SK-N-SH (cell line): ENCODE measurements at regions not wholly inside any gene's neighbourhood (a gene's known extent, or its start where the extent isn't known, plus 50 kb on each side); places are given as distances from the start of the nearest gene placed in this dataset.
A peak's percentile ranks its signal among the peaks of the same experiment; 100 is the strongest.
"Not testable (repeated sequence)": the region's sequence is repeated elsewhere in the genome, so short reads cannot be mapped to it uniquely, and the experiment has no call there.

ENCODE experiments used
- CTCF ChIA-PET: fragments of 300-600, 350-600 bp; formaldehyde crosslinking; extraction: SDS; loops from one replicate; lab custom pipeline; 2021; lab: Yijun Ruan, JAX
- POLR2A ChIA-PET: fragments of 350-600 bp; sonication (Branson Sonifier 250); formaldehyde crosslinking; extraction: SDS; loops from one replicate; lab custom pipeline; 2020; ENCODE audit warnings: antibody characterized with exemption, inconsistent platforms; lab: Yijun Ruan, JAX
- DNase-seq: peaks from one replicate; pipeline ENCODE4 v3.0.0; 2012
- H2AFZ ChIP-seq: fragments of 200-600 bp; sonication (generic); 2 replicates; pipeline ENCODE4 v1.8.1; 2016; ENCODE audit warnings: antibody characterized with exemption, mild to moderate bottlenecking, low read depth
- H3F3A ChIP-seq: fragments of 200-600 bp; sonication (generic); replicated peaks from 2 replicates; pipeline ENCODE3; 2016; ENCODE audit warnings: antibody characterized with exemption, mild to moderate bottlenecking; ENCODE audit not compliant: insufficient read depth
- H3K27ac ChIP-seq, 2 experiments: fragments of 200-500 bp in 1 of 2; fragments of 200-600 bp in 1 of 2; sonication (Bioruptor generic) in 1 of 2; sonication (generic), shearing (Covaris generic) in 1 of 2; 2 replicates each; pipeline versions ENCODE4 v1.5.1 to v1.6.1; 2014 to 2016; ENCODE audit warnings: low read depth in 2 of 2, inconsistent platforms in 1 of 2, low read length in 1 of 2, mild to moderate bottlenecking in 1 of 2, mixed read lengths in 1 of 2
- H3K27me3 ChIP-seq: fragments of 200-600 bp; sonication (generic), shearing (Covaris generic); 2 replicates; pipeline ENCODE4 v1.6.1; 2016; ENCODE audit warnings: mixed run types; ENCODE audit not compliant: insufficient read depth
- H3K36me3 ChIP-seq, 2 experiments: fragments of 200-500 bp in 1 of 2; fragments of 200-600 bp in 1 of 2; sonication (Bioruptor generic) in 1 of 2; sonication (generic) in 1 of 2; replicated peaks in 1 of 2; 2 replicates each; pipeline versions ENCODE3 to v1.5.1; 2014 to 2016; ENCODE audit warnings: low read length in 1 of 2, mild to moderate bottlenecking in 1 of 2; ENCODE audit not compliant: insufficient read depth in 2 of 2, control insufficient read depth in 1 of 2
- H3K4me1 ChIP-seq, 2 experiments: fragments of 200-500 bp in 1 of 2; fragments of 200-600 bp in 1 of 2; sonication (Bioruptor generic) in 1 of 2; sonication (generic), shearing (Covaris generic) in 1 of 2; 2 replicates each; pipeline versions ENCODE4 v1.5.1 to v1.6.1; 2014 to 2016; ENCODE audit warnings: low read depth in 1 of 2, low read length in 1 of 2, mixed run types in 1 of 2; ENCODE audit not compliant: insufficient read depth in 2 of 2, control insufficient read depth in 1 of 2
- H3K4me2 ChIP-seq: fragments of 200-600 bp; sonication (generic), shearing (Covaris generic); 2 replicates; pipeline ENCODE4 v1.6.1; 2017; ENCODE audit warnings: mixed run types
- H3K4me3 ChIP-seq, 2 experiments: fragments of 200-500 bp in 1 of 2; fragments of 200-600 bp in 1 of 2; sonication (Bioruptor generic) in 1 of 2; sonication (generic), shearing (Covaris generic) in 1 of 2; 2 replicates each; pipeline versions ENCODE4 v1.5.1 to v1.8.1; 2014 to 2016; ENCODE audit warnings: low read depth in 2 of 2, inconsistent platforms in 1 of 2, low read length in 1 of 2, mild to moderate bottlenecking in 1 of 2, mixed read lengths in 1 of 2, moderate library complexity in 1 of 2
- H3K79me2 ChIP-seq: fragments of 200-600 bp; sonication (generic); 2 replicates; pipeline ENCODE4 v1.8.1; 2017; ENCODE audit warnings: mild to moderate bottlenecking; ENCODE audit not compliant: insufficient read depth
- H3K9ac ChIP-seq: fragments of 200-600 bp; sonication (generic); 2 replicates; pipeline ENCODE4 v1.6.1; 2017; ENCODE audit warnings: mixed run types
- H3K9me2 ChIP-seq: fragments of 200-600 bp; sonication (generic); 2 replicates; pipeline ENCODE4 v1.6.1; 2017; ENCODE audit warnings: mixed run types
- H3K9me3 ChIP-seq: fragments of 200-600 bp; sonication (generic); 2 replicates; pipeline ENCODE4 v1.6.1; 2017; ENCODE audit warnings: mixed run types, mild to moderate bottlenecking, moderate library complexity
- H4K20me1 ChIP-seq: fragments of 200-600 bp; sonication (generic); 2 replicates; pipeline ENCODE4 v1.6.1; 2017; ENCODE audit warnings: mild to moderate bottlenecking, mixed run types; ENCODE audit not compliant: insufficient read depth
- CHD2 ChIP-seq: fragments of 150-350 bp; IDR thresholded peaks from 2 replicates; pipeline ENCODE4 v1.6.1; 2018; ENCODE audit warnings: low read length; ENCODE audit not compliant: partially characterized antibody
- CTCF ChIP-seq: fragments of 200-600 bp; sonication (generic); IDR thresholded peaks from 2 replicates; pipeline ENCODE4 v1.6.1; 2017; ENCODE audit warnings: antibody characterized with exemption, mild to moderate bottlenecking, moderate library complexity
- EP300 ChIP-seq, 2 experiments: IDR thresholded peaks; 2 replicates each; pipeline versions ENCODE4 v1.4.0 to v1.6.1; 2012; ENCODE audit warnings: borderline replicate concordance in 1 of 2, low read depth in 1 of 2, low read length in 1 of 2
- FOSL2 ChIP-seq: IDR thresholded peaks from 2 replicates; pipeline ENCODE4 v1.4.0; 2012; ENCODE audit warnings: low read depth, mild to moderate bottlenecking, moderate library complexity, borderline replicate concordance
- GATA2 ChIP-seq: sonication (generic); formaldehyde crosslinking; IDR thresholded peaks from 2 replicates; pipeline ENCODE4 v1.5.0; 2020; ENCODE audit warnings: mild to moderate bottlenecking, missing genetic modification reagents
- MEF2A ChIP-seq: IDR thresholded peaks from 2 replicates; pipeline ENCODE4 v1.4.0; 2012; ENCODE audit warnings: low read depth, borderline replicate concordance
- NRF1 ChIP-seq: IDR thresholded peaks from 2 replicates; pipeline ENCODE4 v1.6.1; 2012; ENCODE audit warnings: low read depth, mild to moderate bottlenecking, low read length
- PBX3 ChIP-seq: IDR thresholded peaks from 2 replicates; pipeline ENCODE4; 2012
- RAD21 ChIP-seq: IDR thresholded peaks from 2 replicates; pipeline ENCODE4 v1.6.1; 2012; ENCODE audit warnings: mild to moderate bottlenecking, low read length
- RXRA ChIP-seq: IDR thresholded peaks from 2 replicates; pipeline ENCODE4 v1.4.0; 2012; ENCODE audit warnings: low read depth, mild to moderate bottlenecking, borderline replicate concordance
- SIN3A ChIP-seq: IDR thresholded peaks from 2 replicates; pipeline ENCODE4 v1.6.1; 2012; ENCODE audit warnings: low read depth, mild to moderate bottlenecking, low read length, moderate library complexity, borderline replicate concordance
- SMC3 ChIP-seq: IDR thresholded peaks from 2 replicates; pipeline ENCODE4 v1.6.1; 2012; ENCODE audit warnings: low read depth, low read length, improper control_type of control experiment
- TAF1 ChIP-seq: IDR thresholded peaks from 2 replicates; pipeline ENCODE4 v1.6.1; 2012; ENCODE audit warnings: low read depth, mild to moderate bottlenecking, low read length, moderate library complexity, borderline replicate concordance
- TCF12 ChIP-seq: IDR thresholded peaks from 2 replicates; pipeline ENCODE4 v1.4.0; 2012
- TEAD4 ChIP-seq: IDR thresholded peaks from 2 replicates; pipeline ENCODE4 v1.4.0; 2012; ENCODE audit warnings: mild to moderate bottlenecking, borderline replicate concordance; ENCODE audit not compliant: insufficient read depth
- WGBS: methylation state at CpG from one replicate; pipeline ENCODE4 v1.1.6; 2017; ENCODE audit warnings: low lambda C conversion rate; 5-methylcytosine and 5-hydroxymethylcytosine counted together

GRCh38 chr9:71285191-71285656 lies 163.8 kb upstream of the TRPM3 start:
- no peaks in the 10 kb centered on the region for H3K36me3 ChIP-seq
- peaks cover 3% of the 10 kb centered on the region; the same call in 1 of the 2 replicates for H3K9me2 ChIP-seq
- H3K9me3 ChIP-seq, result no peaks in the 10 kb centered on the region
- H3F3A ChIP-seq, result no peaks in the 10 kb centered on the region
- 30% methylated on average over 7 of the region's 8 CpGs for WGBS
- no peaks in the 10 kb centered on the region for H3K4me1 ChIP-seq
- ChIA-PET POLR2A (interaction anchor here (0.6 kb wide), 1 partner anchor 647 kb away, joined by 3 read pairs; no protein-coding TSS in a partner anchor), CTCF (interaction anchor here (0.6 to 2.4 kb wide), 37 partner anchors 8 to 1052 kb away, joined by 3 to 18 read pairs (median 3); no protein-coding TSS in a partner anchor)
- H3K79me2 ChIP-seq, result no peaks in the 10 kb centered on the region
- H3K27me3 ChIP-seq, result peaks cover 5% of the 10 kb centered on the region; the same call in 1 of the 2 replicates
- no peak overlapping the region for H3K27ac ChIP-seq
- DNase-seq, result peak; percentile 32
- H3K9ac ChIP-seq, result no peak overlapping the region
- H3K4me2 ChIP-seq, result no peak overlapping the region
- H4K20me1 ChIP-seq, result no peaks in the 10 kb centered on the region; the same call in 1 of the 2 replicates
- TF ChIP-seq CHD2 (no peak), RAD21 (peak; percentile 78), GATA2 (no peak), SMC3 (peak; percentile 55), RXRA (no peak), CTCF (peak; percentile 92)
- no peak overlapping the region; a peak in 1 of 4 replicates for H3K4me3 ChIP-seq
- no peak overlapping the region for H2AFZ ChIP-seq

DNA sequence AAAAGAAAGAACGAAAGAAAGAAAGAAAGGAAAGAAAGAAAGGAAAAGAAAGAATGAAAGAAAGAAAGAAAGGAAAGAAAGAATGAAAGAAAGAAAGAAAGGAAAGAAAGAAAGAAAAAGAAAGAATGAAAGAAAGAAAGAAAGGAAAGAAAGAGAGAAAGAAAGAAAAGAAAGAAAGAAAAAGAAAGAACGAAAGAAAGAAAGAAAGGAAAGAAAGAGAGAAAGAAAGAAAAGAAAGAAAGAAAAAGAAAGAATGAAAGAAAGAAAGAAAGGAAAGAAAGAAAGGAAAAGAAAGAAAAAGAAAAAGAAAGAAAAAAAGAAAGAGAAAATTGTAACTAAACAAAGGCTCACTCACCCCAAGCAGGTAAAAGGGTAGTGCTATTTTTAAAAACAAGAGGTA lies 160.7 kb upstream of the TRPM3 start:
- H2AFZ ChIP-seq, H3K9ac ChIP-seq, H3K9me2 ChIP-seq, H3K79me2 ChIP-seq, H3F3A ChIP-seq, H3K9me3 ChIP-seq, DNase-seq, POLR2A ChIA-PET, H3K4me2 ChIP-seq, H3K27ac ChIP-seq, H3K27me3 ChIP-seq, H4K20me1 ChIP-seq, H3K4me1 ChIP-seq, H3K36me3 ChIP-seq, CTCF ChIA-PET, H3K4me3 ChIP-seq: not testable (repeated sequence)
- WGBS, result 1% methylated on average over 2 of the region's 2 CpGs

DNA sequence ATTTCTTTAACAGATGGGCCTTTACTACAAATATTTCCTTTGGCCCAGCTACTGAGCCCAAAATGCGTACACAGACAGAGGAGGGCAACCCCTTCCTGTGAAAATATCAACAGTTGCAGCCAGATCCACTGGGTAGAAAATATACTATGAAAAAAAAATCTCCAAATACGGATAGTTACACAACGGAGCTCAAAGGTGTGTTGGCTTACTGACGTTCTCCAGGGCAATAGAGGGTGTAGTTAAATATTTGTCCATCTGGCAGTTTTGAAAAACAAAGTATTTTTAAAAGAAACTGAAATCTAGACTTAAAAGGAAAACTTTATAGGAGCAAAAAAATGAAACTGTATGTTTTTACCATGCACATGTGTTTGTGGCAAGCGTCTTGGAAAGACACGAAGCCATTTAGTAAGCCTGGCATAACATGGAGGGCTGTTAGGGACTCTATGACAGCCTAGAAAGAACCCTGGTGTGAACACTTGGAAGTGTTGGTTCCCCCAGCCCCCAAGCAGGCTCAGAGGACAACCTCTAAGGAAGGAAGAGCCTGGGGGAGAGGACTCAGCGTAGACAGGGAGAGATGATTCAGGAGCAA lies 157.8 kb upstream of the TRPM3 start:
- Histone ChIP-seq H3K79me2 (no peaks in the 10 kb centered on the region), H3K27me3 (peaks cover 5% of the 10 kb centered on the region; the same call in 1 of the 2 replicates), H3K36me3 (no peaks in the 10 kb centered on the region), H3K9me2 (peaks cover 3% of the 10 kb centered on the region; the same call in 1 of the 2 replicates), H3K4me2 (no peak overlapping the region), H3F3A (no peaks in the 10 kb centered on the region), H3K27ac (no peak overlapping the region), H3K9ac (no peak overlapping the region), H3K9me3 (no peaks in the 10 kb centered on the region), H4K20me1 (no peaks in the 10 kb centered on the region; the same call in 1 of the 2 replicates), H2AFZ (no peak overlapping the region), H3K4me1 (no peaks in the 10 kb centered on the region), H3K4me3 (no peak overlapping the region)
- no peak for DNase-seq
- POLR2A ChIA-PET, result no interaction called here
- WGBS, result 3% methylated on average over 7 of the region's 7 CpGs
- CTCF ChIA-PET, result no interaction called here
- TF ChIP-seq TAF1 (no peak), TCF12 (no peak), MEF2A (no peak), SIN3A (no peak), SMC3 (no peak), CHD2 (no peak), EP300 (IDR thresholded peaks at IDR 0.05; ENCODE audit: borderline replicate concordance in 1 of 2, low read depth in 1 of 2, low read length in 1 of 2) (no peak), FOSL2 (no peak), NRF1 (no peak), PBX3 (no peak), CTCF (no peak), TEAD4 (no peak)
